Kidney tubule cell (primary cell): ENCODE measurements at regions not wholly inside any gene's neighbourhood (a gene's known extent, or its start where the extent isn't known, plus 50 kb on each side); places are given as distances from the start of the nearest gene placed in this dataset.
"Not testable (repeated sequence)": the region's sequence is repeated elsewhere in the genome, so short reads cannot be mapped to it uniquely, and the experiment has no call there.

ENCODE experiments used
- DNase-seq: peaks from one replicate; pipeline ENCODE4 v3.0.0-alpha.2; 2018; ENCODE audit warnings: low spot score

- no peak for DNase-seq
Measured at GRCh38 chr13:67554746-67555452, 324.8 kb upstream of the PCDH9 start.

- DNase-seq: no peak
Measured at GRCh38 chr13:67554286-67554685, 324.1 kb upstream of the PCDH9 start.

GRCh38 chr13:67549331-67549730, 319.2 kb upstream of the PCDH9 start:
- DNase-seq: peak; percentile 42

GRCh38 chr13:67538906-67539305, 308.8 kb upstream of the PCDH9 start:
- no peak for DNase-seq

GRCh38 chr13:67520886-67521285, 290.8 kb upstream of the PCDH9 start:
- no peak for DNase-seq

GRCh38 chr13:67519356-67519755, 289.2 kb upstream of the PCDH9 start:
- no peak for DNase-seq

GRCh38 chr13:67518785-67519184, 288.6 kb upstream of the PCDH9 start:
- DNase-seq: no peak

- DNase-seq: no peak
Measured at GRCh38 chr13:67515895-67516294, 285.8 kb upstream of the PCDH9 start.

GRCh38 chr13:67509018-67509417, 278.9 kb upstream of the PCDH9 start:
- DNase-seq: no peak

GRCh38 chr13:67508275-67508674, 278.1 kb upstream of the PCDH9 start:
- DNase-seq: not testable (repeated sequence)

- DNase-seq: no peak
Measured at GRCh38 chr13:67506407-67506806, 276.3 kb upstream of the PCDH9 start.

- no peak for DNase-seq
Measured at GRCh38 chr13:67505376-67505775, 275.2 kb upstream of the PCDH9 start.

- no peak for DNase-seq
Measured at GRCh38 chr13:67498948-67499347, 268.8 kb upstream of the PCDH9 start.

- no peak for DNase-seq
Measured at GRCh38 chr13:67493835-67494234, 263.7 kb upstream of the PCDH9 start.

- no peak for DNase-seq
Measured at GRCh38 chr13:67489016-67489415, 258.9 kb upstream of the PCDH9 start.

- no peak for DNase-seq
Measured at GRCh38 chr13:67481445-67481844, 251.3 kb upstream of the PCDH9 start.

GRCh38 chr13:67474115-67474514, 244.0 kb upstream of the PCDH9 start:
- DNase-seq: no peak

- DNase-seq: no peak
Measured at GRCh38 chr13:67469623-67470022, 239.5 kb upstream of the PCDH9 start.

- DNase-seq: no peak
Measured at GRCh38 chr13:67466569-67466968, 236.4 kb upstream of the PCDH9 start.

GRCh38 chr13:67464154-67464553, 234.0 kb upstream of the PCDH9 start:
- DNase-seq: no peak

- no peak for DNase-seq
Measured at GRCh38 chr13:67462098-67462497, 232.0 kb upstream of the PCDH9 start.

GRCh38 chr13:67452526-67452925, 222.4 kb upstream of the PCDH9 start:
- not testable (repeated sequence) for DNase-seq

- no peak for DNase-seq
Measured at GRCh38 chr13:67445436-67445835, 215.3 kb upstream of the PCDH9 start.

GRCh38 chr13:67443923-67444322, 213.8 kb upstream of the PCDH9 start:
- DNase-seq: no peak
